PC-3 (cell line): ENCODE measurements at regions not wholly inside any gene's neighbourhood (a gene's known extent, or its start where the extent isn't known, plus 50 kb on each side); places are given as distances from the start of the nearest gene placed in this dataset.

Experiments
- ATAC-seq: fragments of 200-7000 bp; cut with Tn5 transposase; 2 replicates; pipeline ENCODE4 v1.9.1; 2020; ENCODE audit warnings: mild to moderate bottlenecking, moderate library complexity
- BruUV-seq: library from RNA; stranded (reverse); fragments of 400-500 nt; replicated peaks from 2 replicates; lab custom pipeline; 2021; lab: Mats Ljungman, UMichigan
- CTCF ChIA-PET: fragments of 300-600 bp; sonication (Branson Sonifier 250); formaldehyde crosslinking; loops from one replicate; lab custom pipeline; 2022; ENCODE audit warnings: antibody characterized with exemption; lab: Charles Lee
- POLR2A ChIA-PET: fragments of 300-600 bp; sonication (Branson Sonifier 250); formaldehyde crosslinking; loops from one replicate; lab custom pipeline; 2022; ENCODE audit warnings: antibody characterized with exemption; ENCODE audit not compliant: unreplicated experiment; lab: Charles Lee
- DNase-seq: peaks from one replicate; pipeline ENCODE4 v3.0.0-alpha.2; 2015
- H2AFZ ChIP-seq: fragments of 300-600 bp; sonication (generic); 2 replicates; pipeline ENCODE4 v1.6.0; 2016; ENCODE audit warnings: antibody characterized with exemption, low read length
- H3F3A ChIP-seq: fragments of 300-600 bp; sonication (generic); one replicate; pipeline ENCODE4 v1.6.0; 2017; ENCODE audit warnings: antibody characterized with exemption, low read length, control low read depth, mild to moderate bottlenecking; ENCODE audit not compliant: unreplicated experiment
- H3K27ac ChIP-seq: fragments of 300-600 bp; sonication (generic); 2 replicates; pipeline ENCODE4 v1.5.1; 2016; ENCODE audit warnings: mild to moderate bottlenecking, low read length
- H3K27me3 ChIP-seq: fragments of 300-600 bp; sonication (generic); 2 replicates; pipeline ENCODE4 v1.6.1; 2016; ENCODE audit warnings: low read length, mixed read lengths
- H3K36me3 ChIP-seq: fragments of 300-600 bp; sonication (generic); 2 replicates; pipeline ENCODE4 v1.6.1; 2016; ENCODE audit warnings: low read depth, mixed run types, low read length, mixed read lengths
- H3K4me1 ChIP-seq: fragments of 300-600 bp; sonication (generic); 2 replicates; pipeline ENCODE4 v1.5.1; 2016; ENCODE audit warnings: low read length; ENCODE audit not compliant: insufficient read depth
- H3K4me2 ChIP-seq: fragments of 300-600 bp; sonication (generic); 2 replicates; pipeline ENCODE4 v1.6.0; 2016; ENCODE audit warnings: low read length
- H3K4me3 ChIP-seq: fragments of 300-600 bp; sonication (generic); 2 replicates; pipeline ENCODE4 v1.5.1; 2016; ENCODE audit warnings: mild to moderate bottlenecking, low read length, mixed read lengths
- H3K79me2 ChIP-seq: fragments of 300-600 bp; sonication (generic); 2 replicates; pipeline ENCODE4 v1.6.1; 2017; ENCODE audit warnings: low read length, mixed read lengths
- H3K9ac ChIP-seq: fragments of 300-600 bp; sonication (generic); 2 replicates; pipeline ENCODE4 v1.6.0; 2016; ENCODE audit warnings: mild to moderate bottlenecking, low read length
- H3K9me2 ChIP-seq: fragments of 300-600 bp; sonication (generic); replicated peaks from 2 replicates; pipeline ENCODE4 v1.6.1; 2016; ENCODE audit warnings: mixed run types, low read length, mixed read lengths
- H3K9me3 ChIP-seq: fragments of 300-600 bp; sonication (generic); 2 replicates; pipeline ENCODE4 v1.6.1; 2016; ENCODE audit warnings: low read length, mixed read lengths
- H4K20me1 ChIP-seq: fragments of 300-600 bp; sonication (generic); 2 replicates; pipeline ENCODE4 v1.6.1; 2016; ENCODE audit warnings: low read length, mixed read lengths
- EZH2 ChIP-seq: fragments of 300-600 bp; sonication (generic); IDR thresholded peaks from one replicate; pipeline ENCODE4 v1.6.1; 2017; ENCODE audit warnings: antibody characterized with exemption, mild to moderate bottlenecking, low read length; ENCODE audit not compliant: unreplicated experiment
- EZH2phosphoT487 ChIP-seq: fragments of 300-600 bp; sonication (generic); IDR thresholded peaks from 2 replicates; pipeline ENCODE4 v1.6.1; 2018; ENCODE audit warnings: mild to moderate bottlenecking, antibody characterized with exemption, low read length, borderline replicate concordance
- intact Hi-C: fragments of 100-400 bp; cut with micrococcal nuclease; formaldehyde crosslinking; loops from 2 replicates; pipeline ENCODE4 v1.9.0; 2023
- TF ChIP-seq, protein P1 (sequence below): fragments of 300-600 bp; sonication (generic); conservative IDR thresholded peaks from 2 replicates; pipeline ENCODE4 v1.5.1; 2017; ENCODE audit warnings: antibody characterized with exemption, low read depth, mild to moderate bottlenecking, low read length

- Histone ChIP-seq H3K9ac (no peak overlapping the region), H3K9me2 (no peaks in the 10 kb centered on the region), H3F3A (no peaks in the 10 kb centered on the region), H2AFZ (no peak overlapping the region), H3K79me2 (no peaks in the 10 kb centered on the region), H3K4me2 (no peak overlapping the region), H3K4me1 (no peaks in the 10 kb centered on the region), H3K27ac (no peak overlapping the region), H3K36me3 (no peaks in the 10 kb centered on the region), H4K20me1 (no peaks in the 10 kb centered on the region), H3K4me3 (no peak overlapping the region), H3K9me3 (no peaks in the 10 kb centered on the region), H3K27me3 (no peaks in the 10 kb centered on the region)
- TF ChIP-seq, protein P1, sequence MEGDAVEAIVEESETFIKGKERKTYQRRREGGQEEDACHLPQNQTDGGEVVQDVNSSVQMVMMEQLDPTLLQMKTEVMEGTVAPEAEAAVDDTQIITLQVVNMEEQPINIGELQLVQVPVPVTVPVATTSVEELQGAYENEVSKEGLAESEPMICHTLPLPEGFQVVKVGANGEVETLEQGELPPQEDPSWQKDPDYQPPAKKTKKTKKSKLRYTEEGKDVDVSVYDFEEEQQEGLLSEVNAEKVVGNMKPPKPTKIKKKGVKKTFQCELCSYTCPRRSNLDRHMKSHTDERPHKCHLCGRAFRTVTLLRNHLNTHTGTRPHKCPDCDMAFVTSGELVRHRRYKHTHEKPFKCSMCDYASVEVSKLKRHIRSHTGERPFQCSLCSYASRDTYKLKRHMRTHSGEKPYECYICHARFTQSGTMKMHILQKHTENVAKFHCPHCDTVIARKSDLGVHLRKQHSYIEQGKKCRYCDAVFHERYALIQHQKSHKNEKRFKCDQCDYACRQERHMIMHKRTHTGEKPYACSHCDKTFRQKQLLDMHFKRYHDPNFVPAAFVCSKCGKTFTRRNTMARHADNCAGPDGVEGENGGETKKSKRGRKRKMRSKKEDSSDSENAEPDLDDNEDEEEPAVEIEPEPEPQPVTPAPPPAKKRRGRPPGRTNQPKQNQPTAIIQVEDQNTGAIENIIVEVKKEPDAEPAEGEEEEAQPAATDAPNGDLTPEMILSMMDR, result no peak
- no peak for TF ChIP-seq EZH2
- TF ChIP-seq EZH2phosphoT487, result no peak
- DNase-seq, result no peak
- intact Hi-C loops, result no loop called here
- POLR2A ChIA-PET, result no interaction called here
- CTCF ChIA-PET, result no interaction called here
- no peak for ATAC-seq
- no TSS peak for BruUV-seq
These were observed 73.3 kb upstream of the SHANK2 start for GRCh38 chr11:71325418-71326327.

DNA sequence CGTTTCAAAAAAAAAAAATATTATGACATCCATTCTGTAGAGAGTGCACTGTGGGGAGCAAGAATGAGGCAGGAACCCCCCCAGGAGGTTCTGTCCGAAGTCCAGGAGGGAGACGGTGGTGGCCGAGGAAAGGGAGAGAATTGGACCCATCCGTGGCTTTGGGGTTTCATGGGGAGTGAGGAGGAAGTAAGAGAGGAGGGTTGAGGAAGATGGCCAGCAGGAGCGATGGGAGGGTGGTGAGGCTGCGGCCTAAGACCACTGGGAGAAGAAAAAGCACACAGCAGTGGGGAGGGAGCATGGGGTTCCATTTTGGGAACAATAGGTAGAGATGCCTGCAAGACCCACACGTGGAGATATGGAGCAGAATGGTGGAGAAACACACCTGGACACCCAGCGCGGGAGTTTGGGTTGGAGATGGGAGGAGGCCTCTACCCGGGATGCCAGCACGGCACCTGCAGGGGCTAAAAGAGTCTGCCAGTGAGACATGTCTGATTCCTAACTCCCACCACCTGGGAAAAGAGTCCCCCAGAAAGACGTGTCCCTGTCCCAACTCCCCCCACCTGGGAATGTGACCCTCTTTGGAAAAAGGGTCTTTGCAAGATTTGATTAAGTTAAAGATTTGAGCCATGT, 72.5 kb upstream of the SHANK2 start:
- intact Hi-C loops, result no loop called here
- no peak overlapping the region for H2AFZ ChIP-seq
- TF ChIP-seq, protein P1, result no peak
- TF ChIP-seq EZH2phosphoT487, result no peak
- H4K20me1 ChIP-seq, result no peaks in the 10 kb centered on the region
- CTCF ChIA-PET, result no interaction called here
- no peaks in the 10 kb centered on the region for H3K4me1 ChIP-seq
- POLR2A ChIA-PET, result no interaction called here
- no peak for DNase-seq
- no peaks in the 10 kb centered on the region for H3K36me3 ChIP-seq
- H3K9me3 ChIP-seq, result no peaks in the 10 kb centered on the region
- no peak overlapping the region for H3K9ac ChIP-seq
- ATAC-seq, result no peak
- no TSS peak for BruUV-seq
- H3K27me3 ChIP-seq, result no peaks in the 10 kb centered on the region
- no peaks in the 10 kb centered on the region for H3F3A ChIP-seq
- H3K4me2 ChIP-seq, result no peak overlapping the region
- H3K27ac ChIP-seq, result no peak overlapping the region
- H3K79me2 ChIP-seq, result no peaks in the 10 kb centered on the region
- H3K9me2 ChIP-seq, result no peaks in the 10 kb centered on the region
- no peak overlapping the region for H3K4me3 ChIP-seq
